ENCODE measurements at regions not wholly inside any gene's neighbourhood (a gene's known extent, or its start where the extent isn't known, plus 50 kb on each side); places are given as distances from the start of the nearest gene placed in this dataset.

DNA sequence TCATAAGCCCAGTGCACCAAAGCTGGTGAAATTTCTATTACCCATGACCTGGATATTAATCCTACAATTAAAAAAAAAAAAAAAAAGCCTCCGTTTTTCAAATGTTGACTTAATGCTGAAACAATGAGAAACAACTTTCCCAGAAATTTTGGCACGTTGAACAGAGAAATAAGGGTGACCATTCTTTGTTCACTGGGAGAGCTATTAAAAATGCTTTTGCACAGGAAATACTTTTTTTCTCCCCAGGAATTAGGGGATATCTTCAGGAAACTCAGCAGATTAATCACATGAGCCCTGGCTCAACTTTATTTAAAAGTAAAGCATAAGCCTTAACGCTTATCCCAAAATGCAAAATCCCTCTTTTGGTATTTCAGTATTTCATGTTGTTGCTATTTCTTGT, 54.8 kb upstream of the FLRT2 start:
- DNase-seq (ENCODE audit: low spot score): no peak

DNA sequence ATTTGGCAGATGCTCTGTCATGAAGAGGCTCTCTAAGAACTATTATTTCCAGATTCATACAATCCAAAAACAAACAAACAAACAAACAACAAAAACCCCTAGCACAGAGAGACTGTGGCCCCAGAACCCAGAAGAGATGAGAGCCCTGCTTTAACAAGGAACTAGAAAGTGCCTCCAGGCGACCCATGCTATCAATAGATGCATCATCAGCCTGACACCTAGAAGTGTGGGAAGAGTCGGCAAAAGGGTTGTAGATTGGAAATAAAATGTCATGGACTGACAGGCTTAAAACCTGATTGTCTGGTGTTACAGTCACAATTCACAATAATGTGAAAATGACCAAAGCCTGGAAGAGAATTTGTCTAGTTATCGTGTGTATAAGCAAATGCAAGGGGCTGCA, 50.6 kb upstream of the FLRT2 start:
- no peak for DNase-seq (ENCODE audit: low spot score)

DNA sequence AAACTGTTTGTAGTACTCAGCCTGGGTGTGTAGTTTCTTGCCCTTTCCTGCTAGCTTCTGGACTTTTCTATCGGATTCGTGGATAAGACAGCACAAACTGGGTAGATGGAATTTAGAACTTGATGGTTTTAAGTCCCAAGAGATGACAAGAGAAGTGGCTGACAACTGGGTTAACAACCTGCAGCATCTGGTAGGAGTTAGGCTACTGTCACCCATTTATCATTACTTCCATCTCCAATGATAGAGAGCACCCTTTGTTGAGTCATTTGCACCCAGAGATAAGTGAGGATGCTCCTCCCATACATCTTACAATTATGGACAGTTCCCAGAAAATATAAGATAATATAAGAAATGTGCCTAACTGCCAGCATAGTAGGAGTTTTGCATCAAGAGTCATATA, 50.2 kb upstream of the FLRT2 start:
- no peak for DNase-seq (ENCODE audit: low spot score)
